Hepatocyte (in vitro differentiated cells): ENCODE measurements at regions not wholly inside any gene's neighbourhood (a gene's known extent, or its start where the extent isn't known, plus 50 kb on each side); places are given as distances from the start of the nearest gene placed in this dataset.

ENCODE experiments used
- DNase-seq: peaks from one replicate; pipeline ENCODE4 v3.0.0-alpha.2; 2016; ENCODE audit warnings: low spot score
- H2AFZ ChIP-seq: fragments of 200-600 bp; sonication (generic); 2 replicates; pipeline ENCODE4 v1.6.0; 2016; ENCODE audit warnings: antibody characterized with exemption, mild to moderate bottlenecking
- H3K27ac ChIP-seq: fragments of 200-600 bp; sonication (generic); 2 replicates; pipeline ENCODE4 v1.5.1; 2016; ENCODE audit warnings: mild to moderate bottlenecking
- H3K27me3 ChIP-seq: fragments of 200-600 bp; sonication (generic); 2 replicates; pipeline ENCODE4 v1.6.1; 2016
- H3K36me3 ChIP-seq: fragments of 200-600 bp; sonication (generic); replicated peaks from 2 replicates; pipeline ENCODE4 v1.5.1; 2016; ENCODE audit warnings: low read depth; ENCODE audit not compliant: insufficient read depth
- H3K4me1 ChIP-seq: fragments of 200-600 bp; sonication (generic); 2 replicates; pipeline ENCODE4 v1.5.1; 2016; ENCODE audit warnings: mild to moderate bottlenecking, moderate library complexity; ENCODE audit not compliant: insufficient read depth
- H3K4me2 ChIP-seq: fragments of 200-600 bp; sonication (generic); 2 replicates; pipeline ENCODE4 v1.6.0; 2016
- H3K4me3 ChIP-seq: fragments of 200-600 bp; sonication (generic); 2 replicates; pipeline ENCODE4 v1.5.1; 2016; ENCODE audit warnings: mild to moderate bottlenecking
- H3K79me2 ChIP-seq: fragments of 200-600 bp; sonication (generic); 2 replicates; pipeline ENCODE4 v1.6.0; 2017; ENCODE audit warnings: mild to moderate bottlenecking
- H3K9me2 ChIP-seq: fragments of 200-600 bp; sonication (generic); replicated peaks from 2 replicates; pipeline ENCODE4 v1.6.0; 2017; ENCODE audit warnings: mild to moderate bottlenecking; ENCODE audit not compliant: insufficient read depth
- H3K9me3 ChIP-seq: fragments of 200-600 bp; sonication (generic); 2 replicates; pipeline ENCODE4 v1.5.1; 2016; ENCODE audit warnings: low read depth, mild to moderate bottlenecking
- H4K20me1 ChIP-seq: fragments of 200-600 bp; sonication (generic); 2 replicates; pipeline ENCODE4 v1.6.0; 2016; ENCODE audit warnings: mild to moderate bottlenecking; ENCODE audit not compliant: insufficient read depth, poor library complexity, severe bottlenecking
- CTCF ChIP-seq: fragments of 200-600 bp; sonication (generic); IDR thresholded peaks from 2 replicates; pipeline ENCODE4 v1.5.1; 2016; ENCODE audit warnings: antibody characterized with exemption, mild to moderate bottlenecking; ENCODE audit not compliant: poor library complexity
- EZH2 ChIP-seq: fragments of 200-600 bp; sonication (generic); IDR thresholded peaks from 2 replicates; pipeline ENCODE4 v1.6.1; 2016; ENCODE audit warnings: antibody characterized with exemption, mild to moderate bottlenecking, borderline replicate concordance
- EZH2phosphoT487 ChIP-seq: fragments of 200-600 bp; sonication (generic); IDR thresholded peaks from one replicate; pipeline ENCODE4 v1.6.1; 2018; ENCODE audit warnings: antibody characterized with exemption, mild to moderate bottlenecking, low read depth, moderate library complexity; ENCODE audit not compliant: unreplicated experiment, severe bottlenecking
- WGBS: methylation state at CpG from one replicate; pipeline ENCODE4 v1.1.6; 2016; ENCODE audit warnings: low lambda C conversion rate; ENCODE audit errors: missing lambda C conversion rate; 5-methylcytosine and 5-hydroxymethylcytosine counted together

GRCh38 chr6:21845018-21845417 lies 251.5 kb downstream of the SOX4 start:
- no peak overlapping the region for H3K4me3 ChIP-seq
- no peaks in the 10 kb centered on the region for H3K9me3 ChIP-seq
- WGBS, result 78% methylated on average over 3 of the region's 3 CpGs
- H3K4me1 ChIP-seq, result peaks cover 20% of the 10 kb centered on the region
- no peaks in the 10 kb centered on the region for H4K20me1 ChIP-seq
- H3K36me3 ChIP-seq, result no peaks in the 10 kb centered on the region
- no peak overlapping the region for H3K27ac ChIP-seq
- no peaks in the 10 kb centered on the region for H3K9me2 ChIP-seq
- no peak overlapping the region for H2AFZ ChIP-seq
- H3K27me3 ChIP-seq, result no peaks in the 10 kb centered on the region
- H3K4me2 ChIP-seq, result no peak overlapping the region
- no peaks in the 10 kb centered on the region for H3K79me2 ChIP-seq
- TF ChIP-seq EZH2phosphoT487 (no peak), CTCF (no peak), EZH2 (no peak)
- no peak for DNase-seq

- peaks cover 20% of the 10 kb centered on the region for H3K4me1 ChIP-seq
- no peak overlapping the region for H3K27ac ChIP-seq
- no peaks in the 10 kb centered on the region for H4K20me1 ChIP-seq
- no peaks in the 10 kb centered on the region for H3K9me2 ChIP-seq
- no peaks in the 10 kb centered on the region for H3K9me3 ChIP-seq
- no peaks in the 10 kb centered on the region for H3K79me2 ChIP-seq
- H3K4me2 ChIP-seq, result no peak overlapping the region
- H2AFZ ChIP-seq, result no peak overlapping the region
- H3K27me3 ChIP-seq, result no peaks in the 10 kb centered on the region
- TF ChIP-seq EZH2, result no peak
- no peak for TF ChIP-seq CTCF
- TF ChIP-seq EZH2phosphoT487, result no peak
- DNase-seq, result no peak
- no peaks in the 10 kb centered on the region for H3K36me3 ChIP-seq
- WGBS, result 85% methylated on average over 6 of the region's 6 CpGs
- H3K4me3 ChIP-seq, result no peak overlapping the region
Measured at GRCh38 chr6:21845439-21846140, 252.0 kb downstream of the SOX4 start.

GRCh38 chr6:21846541-21847451 lies 253.2 kb downstream of the SOX4 start:
- DNase-seq, result peak; percentile 82
- Histone ChIP-seq H3K4me3 (no peak overlapping the region), H2AFZ (no peak overlapping the region), H4K20me1 (no peaks in the 10 kb centered on the region), H3K4me2 (peak overlapping the region; percentile 28), H3K27ac (peak overlapping the region; percentile 18), H3K9me2 (no peaks in the 10 kb centered on the region), H3K9me3 (no peaks in the 10 kb centered on the region), H3K4me1 (peaks cover 20% of the 10 kb centered on the region), H3K27me3 (no peaks in the 10 kb centered on the region), H3K79me2 (no peaks in the 10 kb centered on the region), H3K36me3 (no peaks in the 10 kb centered on the region)
- 31% methylated on average over 12 of the region's 12 CpGs for WGBS
- TF ChIP-seq EZH2phosphoT487 (no peak), EZH2 (no peak), CTCF (no peak)
